Neural cell (in vitro differentiated cells): ENCODE measurements at regions not wholly inside any gene's neighbourhood (a gene's known extent, or its start where the extent isn't known, plus 50 kb on each side); places are given as distances from the start of the nearest gene placed in this dataset.

Experiments
- H2AFZ ChIP-seq: fragments of 200-600, 300-800 bp; sonication (generic), shearing (Covaris generic); 2 replicates; pipeline ENCODE4 v1.6.0; 2014; ENCODE audit warnings: low read depth, mild to moderate bottlenecking, antibody characterized with exemption, low read length, moderate library complexity
- H3F3A ChIP-seq: fragments of 200-600 bp; shearing (Covaris generic); 2 replicates; pipeline ENCODE4 v1.6.1; 2016; ENCODE audit warnings: mild to moderate bottlenecking, moderate library complexity, mixed read lengths, antibody characterized with exemption, low read length; ENCODE audit not compliant: insufficient read depth, poor library complexity, severe bottlenecking
- H3K27ac ChIP-seq: fragments of 200-600, 300-800 bp; sonication (generic), shearing (Covaris generic); 2 replicates; pipeline ENCODE4 v1.5.1; 2014; ENCODE audit warnings: mild to moderate bottlenecking, low read length, moderate library complexity
- H3K27me3 ChIP-seq: fragments of 300-800, 200-600 bp; sonication (generic), shearing (Covaris generic); 2 replicates; pipeline ENCODE4 v1.6.0; 2014; ENCODE audit warnings: mild to moderate bottlenecking, low read depth, low read length, moderate library complexity; ENCODE audit not compliant: insufficient read depth
- H3K36me3 ChIP-seq: fragments of 300-800, 200-600 bp; sonication (generic), shearing (Covaris generic); 2 replicates; pipeline ENCODE4 v1.5.1; 2014; ENCODE audit warnings: mild to moderate bottlenecking, antibody characterized with exemption, low read length, moderate library complexity; ENCODE audit not compliant: insufficient read depth
- H3K4me2 ChIP-seq: fragments of 300-800, 200-600 bp; sonication (generic), shearing (Covaris generic); 2 replicates; pipeline ENCODE4 v1.6.0; 2014; ENCODE audit warnings: mild to moderate bottlenecking, low read length
- H3K4me3 ChIP-seq: fragments of 300-800, 200-600 bp; sonication (generic), shearing (Covaris generic); 2 replicates; pipeline ENCODE4 v1.5.1; 2014; ENCODE audit warnings: mild to moderate bottlenecking, low read length, moderate library complexity
- H3K79me2 ChIP-seq: fragments of 200-600 bp; shearing (Covaris generic); replicated peaks from 2 replicates; pipeline ENCODE4 v1.6.0; 2014; ENCODE audit warnings: mild to moderate bottlenecking, low read length, moderate library complexity; ENCODE audit not compliant: insufficient read depth
- H3K9ac ChIP-seq: fragments of 300-800, 200-600 bp; sonication (generic), shearing (Covaris generic); 2 replicates; pipeline ENCODE4 v1.6.1; 2016; ENCODE audit warnings: mild to moderate bottlenecking, low read length, mixed read lengths
- H3K9me2 ChIP-seq: fragments of 200-600 bp; shearing (Covaris generic); 2 replicates; pipeline ENCODE4 v1.6.1; 2016; ENCODE audit warnings: mild to moderate bottlenecking, low read length, mixed read lengths; ENCODE audit not compliant: insufficient read depth
- H3K9me3 ChIP-seq: fragments of 200-600, 300-800 bp; sonication (generic), shearing (Covaris generic); 2 replicates; pipeline ENCODE4 v1.6.1; 2016; ENCODE audit warnings: mild to moderate bottlenecking, mixed run types, low read length, moderate library complexity, mixed read lengths
- H4K20me1 ChIP-seq: fragments of 200-600 bp; shearing (Covaris generic); 2 replicates; pipeline ENCODE4 v1.6.1; 2016; ENCODE audit warnings: mild to moderate bottlenecking, mixed run types; ENCODE audit not compliant: insufficient read depth
- CTCF ChIP-seq: fragments of 450-650 bp; IDR thresholded peaks from 2 replicates; pipeline ENCODE4 v1.5.1; 2014; ENCODE audit warnings: antibody characterized with exemption, mild to moderate bottlenecking, moderate library complexity; ENCODE audit not compliant: poor library complexity, severe bottlenecking
- EP300 ChIP-seq: fragments of 450-650 bp; conservative IDR thresholded peaks from 2 replicates; pipeline ENCODE4 v1.6.1; 2014; ENCODE audit warnings: antibody characterized with exemption, mild to moderate bottlenecking, moderate library complexity; ENCODE audit not compliant: poor library complexity, severe bottlenecking
- EZH2 ChIP-seq: fragments of 200-600, 300-800 bp; shearing (Covaris generic), sonication (generic); IDR thresholded peaks from 2 replicates; pipeline ENCODE4 v1.6.1; 2014; ENCODE audit warnings: antibody characterized with exemption, low read length, borderline replicate concordance, mild to moderate bottlenecking; ENCODE audit not compliant: insufficient read depth, poor library complexity, severe bottlenecking
- MXI1 ChIP-seq: fragments of 450-650 bp; conservative IDR thresholded peaks from 2 replicates; pipeline ENCODE4 v1.6.1; 2014; ENCODE audit warnings: antibody characterized with exemption, mild to moderate bottlenecking; ENCODE audit not compliant: poor library complexity, severe bottlenecking
- POLR2AphosphoS5 ChIP-seq: IDR thresholded peaks from 2 replicates; pipeline ENCODE4 v1.6.1; 2012
- RAD21 ChIP-seq: fragments of 450-650 bp; conservative IDR thresholded peaks from 2 replicates; pipeline ENCODE4 v1.6.1; 2014; ENCODE audit warnings: antibody characterized with exemption, mild to moderate bottlenecking, moderate library complexity
- REST ChIP-seq: IDR thresholded peaks from 2 replicates; pipeline ENCODE4 v1.6.1; 2012; ENCODE audit warnings: borderline replicate concordance
- SMC3 ChIP-seq: fragments of 450-650 bp; conservative IDR thresholded peaks from 2 replicates; pipeline ENCODE4 v1.6.1; 2014; ENCODE audit warnings: antibody characterized with exemption, mild to moderate bottlenecking, moderate library complexity; ENCODE audit not compliant: poor library complexity
- TAF1 ChIP-seq: IDR thresholded peaks from 2 replicates; pipeline ENCODE4 v1.6.1; 2012; ENCODE audit warnings: low read depth

GRCh38 chr7:50939021-50939420 is 156.3 kb upstream of the GRB10 start:
- H3K9me3 ChIP-seq: no peaks in the 10 kb centered on the region
- no peaks in the 10 kb centered on the region for H3K79me2 ChIP-seq
- no peak overlapping the region for H2AFZ ChIP-seq
- H3K36me3 ChIP-seq: no peaks in the 10 kb centered on the region
- TF ChIP-seq REST: no peak
- TF ChIP-seq MXI1: no peak
- no peak for TF ChIP-seq SMC3
- no peak for TF ChIP-seq EP300
- no peak for TF ChIP-seq EZH2
- no peak for TF ChIP-seq CTCF
- TF ChIP-seq RAD21: no peak
- no peak for TF ChIP-seq POLR2AphosphoS5
- no peak for TF ChIP-seq TAF1
- H3K27me3 ChIP-seq: no peaks in the 10 kb centered on the region
- H3K9me2 ChIP-seq: no peaks in the 10 kb centered on the region
- no peak overlapping the region for H3K4me2 ChIP-seq
- no peaks in the 10 kb centered on the region for H4K20me1 ChIP-seq
- no peak overlapping the region for H3K9ac ChIP-seq
- H3K4me3 ChIP-seq: no peak overlapping the region
- no peak overlapping the region for H3K27ac ChIP-seq
- H3F3A ChIP-seq: no peaks in the 10 kb centered on the region

- Histone ChIP-seq H3K27ac (no peak overlapping the region), H3K9ac (no peak overlapping the region), H4K20me1 (no peaks in the 10 kb centered on the region), H3K36me3 (no peaks in the 10 kb centered on the region), H3K9me3 (no peaks in the 10 kb centered on the region), H3K4me2 (no peak overlapping the region), H2AFZ (no peak overlapping the region), H3K27me3 (no peaks in the 10 kb centered on the region), H3K79me2 (no peaks in the 10 kb centered on the region), H3K4me3 (no peak overlapping the region), H3K9me2 (no peaks in the 10 kb centered on the region), H3F3A (no peaks in the 10 kb centered on the region)
- TF ChIP-seq REST: no peak
- no peak for TF ChIP-seq CTCF
- no peak for TF ChIP-seq EP300
- TF ChIP-seq POLR2AphosphoS5: no peak
- TF ChIP-seq TAF1: no peak
- TF ChIP-seq MXI1: no peak
- TF ChIP-seq EZH2: no peak
- no peak for TF ChIP-seq SMC3
- no peak for TF ChIP-seq RAD21
Observed at GRCh38 chr7:50937727-50938126, 155.0 kb upstream of the GRB10 start.
